H9 (cell line): ENCODE measurements at regions not wholly inside any gene's neighbourhood (a gene's known extent, or its start where the extent isn't known, plus 50 kb on each side); places are given as distances from the start of the nearest gene placed in this dataset.

Source experiments
- DNase-seq: peaks from one replicate; pipeline ENCODE4 v3.0.0-alpha.2; 2017
- H2AFZ ChIP-seq: one replicate; pipeline ENCODE4 v1.6.1; 2013; ENCODE audit warnings: mild to moderate bottlenecking, low read length, control low read depth, moderate library complexity
- H2AK5ac ChIP-seq: 2 replicates; pipeline ENCODE4 v1.6.1; 2013; ENCODE audit warnings: low read length, control low read depth, mixed read lengths; ENCODE audit not compliant: insufficient read length
- H2BK120ac ChIP-seq: one replicate; pipeline ENCODE4 v1.6.1; 2013; ENCODE audit warnings: low read depth, mild to moderate bottlenecking, low read length, control low read depth, inconsistent platforms; ENCODE audit not compliant: poor library complexity, severe bottlenecking
- H2BK12ac ChIP-seq: 2 replicates; pipeline ENCODE4 v1.6.1; 2013; ENCODE audit warnings: low read length, control low read depth, mixed read lengths, low read depth; ENCODE audit not compliant: insufficient read length
- H2BK15ac ChIP-seq: 2 replicates; pipeline ENCODE4 v1.6.1; 2013; ENCODE audit warnings: low read depth, low read length, control low read depth
- H2BK20ac ChIP-seq: one replicate; pipeline ENCODE4 v1.6.1; 2013; ENCODE audit warnings: low read depth, mild to moderate bottlenecking, low read length, control low read depth, inconsistent platforms; ENCODE audit not compliant: poor library complexity, severe bottlenecking
- H2BK5ac ChIP-seq: 2 replicates; pipeline ENCODE4 v1.6.1; 2013; ENCODE audit warnings: low read length, control low read depth, mixed read lengths; ENCODE audit not compliant: insufficient read length
- H3K14ac ChIP-seq: 2 replicates; pipeline ENCODE4 v1.6.1; 2013; ENCODE audit warnings: low read length, control low read depth; ENCODE audit not compliant: insufficient read depth
- H3K18ac ChIP-seq: 2 replicates; pipeline ENCODE4 v1.6.1; 2013; ENCODE audit warnings: low read depth, mild to moderate bottlenecking, mixed read lengths, low read length, control low read depth; ENCODE audit not compliant: insufficient read length
- H3K23ac ChIP-seq: 2 replicates; pipeline ENCODE4 v1.6.1; 2013; ENCODE audit warnings: low read length, control low read depth, mixed read lengths, low read depth; ENCODE audit not compliant: insufficient read length
- H3K23me2 ChIP-seq: 2 replicates; pipeline ENCODE4 v1.6.1; 2013; ENCODE audit warnings: low read depth, mild to moderate bottlenecking, mixed read lengths, low read length, control low read depth; ENCODE audit not compliant: insufficient read length, poor library complexity, severe bottlenecking
- H3K27ac ChIP-seq: 2 replicates; pipeline ENCODE4 v1.5.1; 2013; ENCODE audit warnings: low read length, control low read depth, mixed read lengths, low read depth; ENCODE audit not compliant: insufficient read length
- H3K27me3 ChIP-seq: 2 replicates; pipeline ENCODE4 v1.6.1; 2013; ENCODE audit warnings: low read length, control low read depth, inconsistent platforms; ENCODE audit not compliant: insufficient read depth
- H3K4ac ChIP-seq: 2 replicates; pipeline ENCODE4 v1.6.1; 2013; ENCODE audit warnings: low read depth, mild to moderate bottlenecking, control low read depth, inconsistent platforms, low read length, moderate library complexity
- H3K4me1 ChIP-seq: 2 replicates; pipeline ENCODE4 v1.6.1; 2013; ENCODE audit warnings: low read length, control low read depth, inconsistent platforms; ENCODE audit not compliant: insufficient read depth
- H3K4me2 ChIP-seq: 2 replicates; pipeline ENCODE4 v1.6.1; 2013; ENCODE audit warnings: low read length, control low read depth, mixed read lengths; ENCODE audit not compliant: insufficient read length, insufficient read depth
- H3K56ac ChIP-seq: 2 replicates; pipeline ENCODE4 v1.6.1; 2013; ENCODE audit warnings: low read depth, mild to moderate bottlenecking, mixed read lengths, low read length, control low read depth; ENCODE audit not compliant: insufficient read length
- H3K79me1 ChIP-seq: 2 replicates; pipeline ENCODE4 v1.6.1; 2013; ENCODE audit warnings: low read depth, mild to moderate bottlenecking, moderate library complexity, low read length, control low read depth, inconsistent platforms; ENCODE audit not compliant: insufficient read depth, poor library complexity, severe bottlenecking
- H3K79me2 ChIP-seq: 2 replicates; pipeline ENCODE4 v1.6.1; 2013; ENCODE audit warnings: low read length, control low read depth, inconsistent platforms; ENCODE audit not compliant: insufficient read depth
- H3K9ac ChIP-seq: 2 replicates; pipeline ENCODE4 v1.6.1; 2013; ENCODE audit warnings: low read length, control low read depth, mixed read lengths; ENCODE audit not compliant: insufficient read length; ENCODE audit errors: extremely low read depth
- H3K9me3 ChIP-seq: one replicate; pipeline ENCODE4 v1.6.1; 2013; ENCODE audit warnings: low read depth, low read length, inconsistent platforms; ENCODE audit not compliant: control insufficient read depth
- H3T11ph ChIP-seq: one replicate; pipeline ENCODE4 v1.6.1; 2013; ENCODE audit warnings: mild to moderate bottlenecking, low read length, control low read depth, inconsistent platforms
- H4K20me1 ChIP-seq: one replicate; pipeline ENCODE4 v1.6.1; 2013; ENCODE audit not compliant: control insufficient read depth, insufficient read length, insufficient read depth
- H4K5ac ChIP-seq: 2 replicates; pipeline ENCODE4 v1.6.1; 2013; ENCODE audit warnings: low read depth, mild to moderate bottlenecking, mixed read lengths, low read length, control low read depth; ENCODE audit not compliant: insufficient read length
- H4K8ac ChIP-seq: replicated peaks from 2 replicates; pipeline ENCODE4 v1.6.1; 2013; ENCODE audit warnings: low read length, control low read depth, mixed read lengths, low read depth; ENCODE audit not compliant: insufficient read length
- H4K91ac ChIP-seq: 2 replicates; pipeline ENCODE4 v1.6.1; 2013; ENCODE audit warnings: low read depth, mild to moderate bottlenecking, moderate library complexity, mixed read lengths, low read length, control low read depth; ENCODE audit not compliant: insufficient read length
- H3K27ac Mint-ChIP-seq, 3 experiments: 2 replicates in 2 of 3; 3 replicates in 1 of 3; pipeline ENCODE4 v1.8.0; 2020 to 2021; ENCODE audit warnings: mixed read lengths in 3 of 3, mild to moderate bottlenecking in 1 of 3, moderate library complexity in 1 of 3
- H3K27me3 Mint-ChIP-seq: 2 replicates; pipeline ENCODE4 v1.8.0; 2021; ENCODE audit warnings: low read depth, mild to moderate bottlenecking, moderate library complexity, mixed read lengths
- H3K36me3 Mint-ChIP-seq, 3 experiments: 2 replicates in 2 of 3; 3 replicates in 1 of 3; pipeline ENCODE4 v1.8.0; 2020 to 2021; ENCODE audit warnings: low read depth in 3 of 3, mixed read lengths in 3 of 3; ENCODE audit not compliant: insufficient read depth in 1 of 3
- H3K4me1 Mint-ChIP-seq, 2 experiments: 2 replicates each; pipeline ENCODE4 v1.8.0; 2020; ENCODE audit warnings: mixed read lengths in 2 of 2
- H3K4me3 Mint-ChIP-seq, 2 experiments: 2 replicates in 1 of 2; 3 replicates in 1 of 2; pipeline ENCODE4 v1.8.0; 2020 to 2021; ENCODE audit warnings: mild to moderate bottlenecking in 2 of 2, mixed read lengths in 2 of 2, moderate library complexity in 1 of 2
- H3K9me3 Mint-ChIP-seq, 2 experiments: 2 replicates in 1 of 2; 3 replicates in 1 of 2; pipeline ENCODE4 v1.8.0; 2020; ENCODE audit warnings: mild to moderate bottlenecking in 2 of 2, mixed read lengths in 2 of 2, moderate library complexity in 1 of 2
- WGBS: extraction: QIAGEN DNeasy Blood & Tissue Kit; methylation state at CpG from one replicate; pipeline ENCODE4 v1.1.7; 2013; ENCODE audit warnings: missing lambda C conversion rate, low lambda C conversion rate, mixed read lengths; ENCODE audit not compliant: insufficient read length; ENCODE audit errors: extremely low coverage; 5-methylcytosine and 5-hydroxymethylcytosine counted together
- TF ChIP-seq, protein P1 (sequence below): fragments of 200-600 bp; sonication (generic); conservative IDR thresholded peaks from 3 replicates; pipeline ENCODE4 v1.8.0; 2021; ENCODE audit warnings: antibody characterized with exemption, mild to moderate bottlenecking

GRCh38 chr18:46260016-46260878, 156.1 kb downstream of the HAUS1 start:
- no CpG with 5 or more reads among the region's 4 CpGs for WGBS
- H3K79me2 ChIP-seq, result no peaks in the 10 kb centered on the region
- H3K23ac ChIP-seq, result no peak overlapping the region
- no peak for DNase-seq
- H4K8ac ChIP-seq, result no peak overlapping the region
- Mint-ChIP-seq H3K27ac (peak overlapping the region; percentile 5 to 92 (median 75); a peak in 5 of 7 replicates), H3K27me3 (no peaks in the 10 kb centered on the region), H3K9me3 (no peaks in the 10 kb centered on the region), H3K36me3 (peaks cover 1 to 10% (median 7%) of the 10 kb centered on the region in 3 experiments; a peak in 5 of 7 replicates), H3K4me1 (peaks cover 59 to 65% of the 10 kb centered on the region in 2 experiments), H3K4me3 (no peak overlapping the region)
- no peak overlapping the region for H2BK20ac ChIP-seq
- H2BK5ac ChIP-seq, result no peak overlapping the region
- H4K91ac ChIP-seq, result no peak overlapping the region
- no peak overlapping the region for H2AFZ ChIP-seq
- H4K5ac ChIP-seq, result no peak overlapping the region
- H3K27me3 ChIP-seq, result no peaks in the 10 kb centered on the region
- no peak overlapping the region for H2BK15ac ChIP-seq
- H3K9me3 ChIP-seq, result no peaks in the 10 kb centered on the region
- peak overlapping the region; percentile 29 for H2BK120ac ChIP-seq
- peaks cover 28% of the 10 kb centered on the region; the same call in 1 of the 2 replicates for H3K4me1 ChIP-seq
- H3K14ac ChIP-seq, result no peak overlapping the region
- H3K56ac ChIP-seq, result no peak overlapping the region
- no peak overlapping the region for H3K4ac ChIP-seq
- no peak overlapping the region for H3K9ac ChIP-seq
- H2AK5ac ChIP-seq, result no peak overlapping the region
- H3K4me2 ChIP-seq, result no peak overlapping the region
- no peaks in the 10 kb centered on the region for H3K23me2 ChIP-seq
- H3K27ac ChIP-seq, result no peak overlapping the region
- H4K20me1 ChIP-seq, result no peaks in the 10 kb centered on the region
- TF ChIP-seq, protein P1, sequence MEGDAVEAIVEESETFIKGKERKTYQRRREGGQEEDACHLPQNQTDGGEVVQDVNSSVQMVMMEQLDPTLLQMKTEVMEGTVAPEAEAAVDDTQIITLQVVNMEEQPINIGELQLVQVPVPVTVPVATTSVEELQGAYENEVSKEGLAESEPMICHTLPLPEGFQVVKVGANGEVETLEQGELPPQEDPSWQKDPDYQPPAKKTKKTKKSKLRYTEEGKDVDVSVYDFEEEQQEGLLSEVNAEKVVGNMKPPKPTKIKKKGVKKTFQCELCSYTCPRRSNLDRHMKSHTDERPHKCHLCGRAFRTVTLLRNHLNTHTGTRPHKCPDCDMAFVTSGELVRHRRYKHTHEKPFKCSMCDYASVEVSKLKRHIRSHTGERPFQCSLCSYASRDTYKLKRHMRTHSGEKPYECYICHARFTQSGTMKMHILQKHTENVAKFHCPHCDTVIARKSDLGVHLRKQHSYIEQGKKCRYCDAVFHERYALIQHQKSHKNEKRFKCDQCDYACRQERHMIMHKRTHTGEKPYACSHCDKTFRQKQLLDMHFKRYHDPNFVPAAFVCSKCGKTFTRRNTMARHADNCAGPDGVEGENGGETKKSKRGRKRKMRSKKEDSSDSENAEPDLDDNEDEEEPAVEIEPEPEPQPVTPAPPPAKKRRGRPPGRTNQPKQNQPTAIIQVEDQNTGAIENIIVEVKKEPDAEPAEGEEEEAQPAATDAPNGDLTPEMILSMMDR, result no peak
- H3K79me1 ChIP-seq, result no peaks in the 10 kb centered on the region
- H3T11ph ChIP-seq, result no peak overlapping the region
- H2BK12ac ChIP-seq, result peak overlapping the region; percentile 82
- H3K18ac ChIP-seq, result no peak overlapping the region
